Type B pancreatic cell (in vitro differentiated cells): ENCODE measurements at regions not wholly inside any gene's neighbourhood (a gene's known extent, or its start where the extent isn't known, plus 50 kb on each side); places are given as distances from the start of the nearest gene placed in this dataset.

Experiments used
- DNase-seq: peaks from one replicate; pipeline ENCODE4 v3.0.0; 2021; ENCODE audit warnings: mixed read lengths; ENCODE audit not compliant: unreplicated experiment; ENCODE audit errors: extremely low spot score
- H3K27ac Mint-ChIP-seq: 2 replicates; pipeline ENCODE4 v1.8.0; 2021; ENCODE audit warnings: mild to moderate bottlenecking, mixed read lengths
- H3K27me3 Mint-ChIP-seq: 2 replicates; pipeline ENCODE4 v1.8.0; 2021; ENCODE audit warnings: mixed read lengths
- H3K36me3 Mint-ChIP-seq: 2 replicates; pipeline ENCODE4 v1.8.0; 2021; ENCODE audit warnings: mixed read lengths
- H3K4me1 Mint-ChIP-seq: one replicate; pipeline ENCODE4 v1.8.0; 2021; ENCODE audit warnings: mixed read lengths; ENCODE audit not compliant: unreplicated experiment
- H3K4me3 Mint-ChIP-seq: 2 replicates; pipeline ENCODE4 v1.8.0; 2021; ENCODE audit warnings: mild to moderate bottlenecking, mixed read lengths
- H3K9me3 Mint-ChIP-seq: 2 replicates; pipeline ENCODE4 v1.8.0; 2021; ENCODE audit warnings: mixed read lengths
- CTCF ChIP-seq: fragments of 200-600 bp; sonication (generic); conservative IDR thresholded peaks from 2 replicates; pipeline ENCODE4 v1.5.0; 2021; ENCODE audit warnings: antibody characterized with exemption, mild to moderate bottlenecking

DNA sequence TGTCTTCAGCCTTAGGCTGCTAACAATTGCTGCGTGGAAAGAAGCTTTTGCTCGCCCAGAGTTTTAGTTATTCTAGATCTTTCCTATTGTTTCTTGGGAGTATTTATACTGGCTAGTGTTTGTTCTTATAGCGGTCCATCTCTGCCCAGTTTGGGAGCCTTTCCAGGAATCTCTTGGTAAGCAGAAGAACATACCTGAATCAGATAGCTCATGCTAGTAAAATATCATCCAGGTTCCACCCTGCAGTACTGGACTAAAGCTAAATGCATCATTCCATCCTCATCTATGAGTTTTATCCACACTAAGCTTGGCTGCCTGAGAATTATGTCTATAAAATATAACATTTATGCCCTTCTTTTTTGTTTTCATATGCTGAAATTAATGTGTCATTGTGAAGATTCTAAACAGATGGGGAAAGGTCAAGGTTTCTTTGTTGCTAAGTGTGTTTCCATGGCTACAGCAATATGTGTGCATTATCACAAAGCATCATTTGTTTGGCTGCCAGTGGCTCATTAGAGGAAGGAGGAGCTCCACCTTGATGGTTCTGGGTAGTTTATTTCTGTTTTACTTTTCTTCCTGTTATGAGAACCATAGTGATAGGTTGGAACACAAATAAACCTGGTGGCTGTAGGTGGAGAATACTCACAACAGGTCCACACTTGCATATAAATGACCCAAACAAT lies 182.8 kb downstream of the PIK3C3 start:
- H3K36me3 Mint-ChIP-seq, result no peaks in the 10 kb centered on the region
- no peaks in the 10 kb centered on the region for H3K27me3 Mint-ChIP-seq
- H3K9me3 Mint-ChIP-seq, result no peaks in the 10 kb centered on the region
- no peak overlapping the region for H3K27ac Mint-ChIP-seq
- no peaks in the 10 kb centered on the region for H3K4me1 Mint-ChIP-seq
- no peak for DNase-seq
- no peak overlapping the region for H3K4me3 Mint-ChIP-seq
- no peak for TF ChIP-seq CTCF

GRCh38 chr18:42141439-42141838 lies 186.4 kb downstream of the PIK3C3 start:
- TF ChIP-seq CTCF, result no peak
- no peaks in the 10 kb centered on the region for H3K4me1 Mint-ChIP-seq
- no peaks in the 10 kb centered on the region for H3K27me3 Mint-ChIP-seq
- no peak overlapping the region for H3K27ac Mint-ChIP-seq
- no peak overlapping the region for H3K4me3 Mint-ChIP-seq
- no peak for DNase-seq
- no peaks in the 10 kb centered on the region for H3K9me3 Mint-ChIP-seq
- H3K36me3 Mint-ChIP-seq, result no peaks in the 10 kb centered on the region

- TF ChIP-seq CTCF, result no peak
- no peaks in the 10 kb centered on the region for H3K27me3 Mint-ChIP-seq
- H3K9me3 Mint-ChIP-seq, result no peaks in the 10 kb centered on the region
- H3K27ac Mint-ChIP-seq, result no peak overlapping the region
- no peak for DNase-seq
- no peaks in the 10 kb centered on the region for H3K36me3 Mint-ChIP-seq
- H3K4me1 Mint-ChIP-seq, result no peaks in the 10 kb centered on the region
- no peak overlapping the region for H3K4me3 Mint-ChIP-seq
Observed at GRCh38 chr18:42155024-42155423, 200.0 kb downstream of the PIK3C3 start.

GRCh38 chr18:42156281-42156680 lies 201.2 kb downstream of the PIK3C3 start:
- Mint-ChIP-seq H3K4me1 (no peaks in the 10 kb centered on the region), H3K36me3 (no peaks in the 10 kb centered on the region), H3K27me3 (no peaks in the 10 kb centered on the region), H3K4me3 (no peak overlapping the region), H3K9me3 (no peaks in the 10 kb centered on the region), H3K27ac (no peak overlapping the region)
- DNase-seq, result no peak
- TF ChIP-seq CTCF, result no peak

- DNase-seq, result no peak
- H3K27me3 Mint-ChIP-seq, result no peaks in the 10 kb centered on the region
- no peak overlapping the region for H3K27ac Mint-ChIP-seq
- H3K36me3 Mint-ChIP-seq, result no peaks in the 10 kb centered on the region
- no peak for TF ChIP-seq CTCF
- H3K4me1 Mint-ChIP-seq, result no peaks in the 10 kb centered on the region
- H3K9me3 Mint-ChIP-seq, result no peaks in the 10 kb centered on the region
- no peak overlapping the region for H3K4me3 Mint-ChIP-seq
Observed at GRCh38 chr18:42157420-42157819, 202.4 kb downstream of the PIK3C3 start.

DNA sequence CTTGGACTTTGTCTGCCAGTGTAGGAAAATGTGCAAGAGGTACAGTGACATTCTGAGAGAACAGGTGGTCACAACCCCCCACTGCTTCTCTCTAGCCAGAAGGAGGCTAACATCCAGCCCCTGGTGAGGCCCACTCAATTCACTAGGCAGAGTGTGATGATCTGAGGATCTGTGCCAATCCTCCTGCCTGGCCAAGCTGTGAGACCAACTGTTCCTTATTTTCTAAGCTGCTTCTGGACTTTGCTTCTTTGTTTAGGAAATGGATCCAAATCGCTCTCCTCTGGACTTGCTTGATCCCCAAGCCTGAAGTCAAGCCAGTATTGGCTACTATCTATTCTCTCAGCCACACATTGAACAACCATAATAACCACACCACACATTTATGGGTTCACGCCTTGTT lies 202.8 kb downstream of the PIK3C3 start:
- Mint-ChIP-seq H3K27ac (no peak overlapping the region), H3K9me3 (no peaks in the 10 kb centered on the region), H3K36me3 (no peaks in the 10 kb centered on the region), H3K4me3 (no peak overlapping the region), H3K27me3 (no peaks in the 10 kb centered on the region), H3K4me1 (no peaks in the 10 kb centered on the region)
- DNase-seq, result no peak
- no peak for TF ChIP-seq CTCF
